GM10248 (cell line): ENCODE measurements at regions not wholly inside any gene's neighbourhood (a gene's known extent, or its start where the extent isn't known, plus 50 kb on each side); places are given as distances from the start of the nearest gene placed in this dataset.

ENCODE experiments used
- CTCF ChIA-PET: fragments of 300-600 bp; sonication (Branson Sonifier 250); formaldehyde crosslinking; extraction: SDS; loops from one replicate; lab custom pipeline; 2021; ENCODE audit warnings: antibody characterized with exemption; lab: Yijun Ruan, JAX
- POLR2A ChIA-PET: fragments of 350-650 bp; sonication (Branson Sonifier 250); formaldehyde crosslinking; extraction: SDS; loops from one replicate; lab custom pipeline; 2020; ENCODE audit warnings: antibody characterized with exemption; lab: Yijun Ruan, JAX
- DNase-seq: peaks from one replicate; pipeline ENCODE4 v3.0.0; 2012; ENCODE audit errors: extremely low spot score
- TF ChIP-seq, protein P1 (sequence below): IDR thresholded peaks from 2 replicates; pipeline ENCODE4 v1.5.1; 2012; ENCODE audit warnings: mild to moderate bottlenecking, low read depth; ENCODE audit errors: extremely low read depth, missing control alignments, control extremely low read depth

DNA sequence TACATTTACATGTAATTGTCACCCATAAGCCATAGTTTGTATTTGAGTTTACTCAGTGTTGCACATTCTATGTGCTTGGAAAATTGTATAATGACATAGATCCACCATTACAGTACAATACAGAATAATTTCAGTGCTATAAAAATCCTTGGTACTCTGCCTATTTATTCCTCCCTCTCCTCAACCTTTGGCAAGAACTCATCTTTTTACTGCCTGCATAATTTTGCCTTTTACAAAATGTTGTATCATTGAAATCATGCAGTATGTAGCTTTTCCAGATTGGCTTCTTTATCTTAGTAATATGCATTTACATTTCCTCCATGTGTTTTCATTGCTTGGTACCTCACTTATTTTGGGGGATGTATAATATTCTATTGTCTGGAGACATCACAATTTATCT, 786.9 kb upstream of the SEMA6D start:
- POLR2A ChIA-PET: no interaction called here
- no peak for DNase-seq
- TF ChIP-seq, protein P1, sequence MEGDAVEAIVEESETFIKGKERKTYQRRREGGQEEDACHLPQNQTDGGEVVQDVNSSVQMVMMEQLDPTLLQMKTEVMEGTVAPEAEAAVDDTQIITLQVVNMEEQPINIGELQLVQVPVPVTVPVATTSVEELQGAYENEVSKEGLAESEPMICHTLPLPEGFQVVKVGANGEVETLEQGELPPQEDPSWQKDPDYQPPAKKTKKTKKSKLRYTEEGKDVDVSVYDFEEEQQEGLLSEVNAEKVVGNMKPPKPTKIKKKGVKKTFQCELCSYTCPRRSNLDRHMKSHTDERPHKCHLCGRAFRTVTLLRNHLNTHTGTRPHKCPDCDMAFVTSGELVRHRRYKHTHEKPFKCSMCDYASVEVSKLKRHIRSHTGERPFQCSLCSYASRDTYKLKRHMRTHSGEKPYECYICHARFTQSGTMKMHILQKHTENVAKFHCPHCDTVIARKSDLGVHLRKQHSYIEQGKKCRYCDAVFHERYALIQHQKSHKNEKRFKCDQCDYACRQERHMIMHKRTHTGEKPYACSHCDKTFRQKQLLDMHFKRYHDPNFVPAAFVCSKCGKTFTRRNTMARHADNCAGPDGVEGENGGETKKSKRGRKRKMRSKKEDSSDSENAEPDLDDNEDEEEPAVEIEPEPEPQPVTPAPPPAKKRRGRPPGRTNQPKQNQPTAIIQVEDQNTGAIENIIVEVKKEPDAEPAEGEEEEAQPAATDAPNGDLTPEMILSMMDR: no peak
- CTCF ChIA-PET: interaction anchor here (0.8 kb wide), 1 partner anchor 8 kb away, joined by 3 read pairs; no protein-coding TSS in a partner anchor

DNA sequence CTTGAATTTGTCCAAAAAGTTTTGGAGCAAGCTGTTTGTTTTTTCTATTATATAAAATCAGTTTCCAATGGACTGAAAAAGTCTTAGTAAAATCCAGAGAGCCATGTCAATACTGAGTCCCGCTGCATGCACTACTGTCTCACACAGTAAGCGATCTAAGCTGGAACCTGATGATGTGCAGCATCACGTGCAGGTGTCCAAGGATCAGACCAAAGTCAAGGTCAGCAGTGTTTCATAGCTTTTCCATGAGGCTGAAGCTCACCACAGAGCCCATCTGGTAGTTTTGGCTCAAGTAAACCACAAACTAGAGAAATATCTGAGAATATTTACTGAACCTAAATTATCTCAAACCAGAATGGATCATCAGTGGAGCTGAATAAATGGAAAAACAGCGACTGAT, 784.0 kb upstream of the SEMA6D start:
- TF ChIP-seq, protein P1: no peak
- CTCF ChIA-PET: interaction anchor here (0.7 to 1.3 kb wide), 2 partner anchors 11 to 50 kb away, joined by 3 read pairs; no protein-coding TSS in a partner anchor
- POLR2A ChIA-PET: no interaction called here
- DNase-seq: no peak

DNA sequence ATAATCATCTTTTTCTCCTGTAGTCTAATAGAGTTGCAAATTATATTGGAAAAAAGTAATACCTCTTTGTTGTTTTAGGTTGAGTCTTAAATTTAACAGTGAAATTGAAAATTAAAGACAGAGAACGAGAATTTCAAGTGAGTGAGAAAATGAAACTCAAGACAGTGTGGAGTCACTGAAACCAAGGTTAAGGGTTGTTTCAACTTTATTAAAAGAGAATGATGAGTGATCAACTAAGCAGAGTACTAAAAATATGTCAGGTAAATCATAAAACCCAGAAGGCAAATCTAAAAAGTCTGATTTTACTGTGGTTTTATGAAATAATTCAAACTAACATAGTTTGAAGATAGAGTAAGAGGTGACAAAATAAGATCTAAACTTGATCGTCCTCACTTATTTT, 782.5 kb upstream of the SEMA6D start:
- POLR2A ChIA-PET: no interaction called here
- DNase-seq: no peak
- CTCF ChIA-PET: no interaction called here
- TF ChIP-seq, protein P1: no peak

DNA sequence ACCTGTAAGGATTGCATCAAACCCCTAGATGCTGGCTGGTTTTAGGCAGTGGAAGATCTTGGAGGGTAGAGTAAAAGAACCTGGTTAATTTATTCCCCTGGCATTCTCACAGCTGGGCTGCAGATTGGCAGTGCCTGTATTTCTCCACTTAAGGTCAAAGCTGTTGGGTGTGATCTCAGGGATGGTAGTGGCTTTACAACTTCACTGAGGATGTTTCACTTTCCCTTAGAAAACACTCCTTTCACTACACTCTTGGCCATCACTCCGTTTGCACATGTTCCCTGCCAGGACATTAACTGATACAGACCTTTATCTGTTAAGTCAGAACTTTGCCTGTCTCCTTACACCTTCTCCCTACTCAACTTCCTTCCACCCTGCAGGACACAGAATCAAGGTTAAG, 779.1 kb upstream of the SEMA6D start:
- DNase-seq: no peak
- ChIA-PET CTCF (no interaction called here), POLR2A (no interaction called here)
- TF ChIP-seq, protein P1: no peak

DNA sequence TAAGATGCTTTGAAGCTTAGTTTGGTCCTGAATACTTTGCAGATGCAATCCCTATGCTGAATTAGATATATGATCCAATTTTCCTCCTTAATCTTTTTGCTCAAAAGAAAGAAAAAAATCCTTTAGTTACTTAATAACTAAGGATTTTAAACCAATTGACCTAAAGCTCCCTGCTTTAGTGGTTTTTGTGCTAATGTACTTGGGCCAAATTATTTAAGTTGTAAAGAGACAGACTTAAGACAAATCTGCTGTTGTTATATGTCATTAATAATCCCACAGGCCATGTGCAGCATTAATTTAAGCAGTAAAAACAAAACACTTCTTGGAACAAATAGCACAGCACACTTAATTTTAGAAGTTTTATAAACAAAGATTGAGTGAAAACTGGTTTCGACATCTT, 776.1 kb upstream of the SEMA6D start:
- no peak for DNase-seq
- ChIA-PET CTCF (interaction anchor here (1.2 kb wide), 1 partner anchor 9 kb away, joined by 3 read pairs; no protein-coding TSS in a partner anchor), POLR2A (no interaction called here)
- TF ChIP-seq, protein P1: no peak

DNA sequence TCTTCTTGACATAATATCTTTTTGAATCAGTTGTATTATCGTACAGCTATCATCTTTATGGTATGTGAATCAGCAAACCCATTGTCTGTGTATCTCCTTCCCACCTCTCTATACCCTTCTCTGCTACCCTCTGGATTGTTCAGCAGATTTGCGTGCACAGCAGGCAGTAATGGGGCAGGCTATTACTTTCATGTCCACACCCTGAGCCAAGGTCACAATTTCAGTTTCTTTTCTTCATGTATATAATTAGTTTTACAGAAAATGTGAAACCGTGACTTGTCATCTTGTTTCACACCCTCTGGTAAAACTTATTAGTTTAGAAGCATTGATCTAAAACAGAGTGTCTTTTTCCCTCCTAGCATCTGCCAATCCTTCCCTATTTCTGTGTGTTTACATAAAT, 770.4 kb upstream of the SEMA6D start:
- ChIA-PET CTCF (interaction anchor here (1.7 kb wide), 1 partner anchor 82 kb away, joined by 3 read pairs; no protein-coding TSS in a partner anchor), POLR2A (no interaction called here)
- DNase-seq: no peak
- TF ChIP-seq, protein P1: no peak

DNA sequence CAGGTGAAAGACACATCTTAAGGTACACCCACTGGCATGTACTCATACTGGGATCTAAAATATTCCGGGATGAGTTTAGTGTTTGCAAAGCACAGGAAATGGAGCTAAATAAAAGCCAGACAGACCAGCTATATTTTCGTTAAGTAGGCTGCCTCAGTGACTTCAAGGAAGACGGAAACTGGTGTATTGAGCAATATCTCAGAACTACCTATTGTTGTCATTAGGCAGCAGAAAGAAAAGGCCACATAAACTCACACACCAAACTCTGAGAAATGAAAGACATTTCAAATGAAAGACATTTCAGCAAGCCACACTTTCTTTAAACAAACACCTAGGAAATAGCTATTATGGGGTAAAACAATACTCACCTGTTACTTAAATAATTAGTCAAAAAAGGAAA, 761.7 kb upstream of the SEMA6D start:
- TF ChIP-seq, protein P1: no peak
- ChIA-PET POLR2A (no interaction called here), CTCF (no interaction called here)
- DNase-seq: no peak
